CD4-positive, alpha-beta T cell (primary cell): ENCODE measurements at regions not wholly inside any gene's neighbourhood (a gene's known extent, or its start where the extent isn't known, plus 50 kb on each side); places are given as distances from the start of the nearest gene placed in this dataset.

ENCODE experiments used
- ATAC-seq: fragments of 200-7000 bp; cut with Tn5 transposase; one replicate; pipeline ENCODE4 v1.10.0; 2022; ENCODE audit warnings: mild to moderate bottlenecking; ENCODE audit not compliant: poor library complexity
- CTCF ChIA-PET: fragments of 350-600 bp; sonication (Branson Sonifier 250); formaldehyde crosslinking; loops from one replicate; lab custom pipeline; 2021; ENCODE audit warnings: antibody characterized with exemption, inconsistent platforms; lab: Charles Lee
- POLR2A ChIA-PET: fragments of 350-600 bp; sonication (Branson Sonifier 250); formaldehyde crosslinking; loops from one replicate; lab custom pipeline; 2021; ENCODE audit warnings: antibody characterized with exemption, inconsistent platforms; lab: Charles Lee
- DNase-seq, 14 experiments: peaks; one replicate each; pipeline ENCODE4 v3.0.0-alpha.2; 2013 to 2020; ENCODE audit warnings: mixed read lengths in 2 of 14
- H3K27ac ChIP-seq, 2 donors: one replicate each; pipeline versions ENCODE4 v1.5.1 to v1.7.0; 2013; ENCODE audit warnings: low read length in 2 of 2, low read depth in 1 of 2, mild to moderate bottlenecking in 1 of 2
- H3K27me3 ChIP-seq, 2 experiments: 1 replicate in 1 of 2; 2 replicates in 1 of 2; pipeline versions ENCODE4 v1.6.1 to v1.7.0; 2013; ENCODE audit warnings: low read length in 2 of 2, control low read depth in 1 of 2, mild to moderate bottlenecking in 1 of 2, moderate library complexity in 1 of 2; ENCODE audit not compliant: insufficient read depth in 2 of 2, control insufficient read depth in 1 of 2
- H3K36me3 ChIP-seq: one replicate; pipeline ENCODE4 v1.6.1; 2013; ENCODE audit warnings: low read length, control low read depth; ENCODE audit not compliant: insufficient read depth
- H3K4me1 ChIP-seq: one replicate; pipeline ENCODE4 v1.6.1; 2013; ENCODE audit warnings: low read length, control low read depth; ENCODE audit not compliant: insufficient read depth
- H3K4me3 ChIP-seq: one replicate; pipeline ENCODE4 v1.5.1; 2013; ENCODE audit warnings: mild to moderate bottlenecking, low read length, moderate library complexity
- H3K9me3 ChIP-seq, 2 experiments: 1 replicate in 1 of 2; 2 replicates in 1 of 2; pipeline versions ENCODE4 v1.6.1 to v1.7.0; 2013; ENCODE audit warnings: low read length in 2 of 2, mild to moderate bottlenecking in 2 of 2, control low read depth in 1 of 2, moderate library complexity in 1 of 2; ENCODE audit not compliant: control insufficient read depth in 1 of 2, insufficient read depth in 1 of 2
- H3K27ac Mint-ChIP-seq: one replicate; pipeline ENCODE4 v1.8.0; 2020; ENCODE audit warnings: mixed read lengths
- H3K27me3 Mint-ChIP-seq: one replicate; pipeline ENCODE4 v1.8.0; 2021; ENCODE audit warnings: mixed read lengths
- H3K36me3 Mint-ChIP-seq: one replicate; pipeline ENCODE4 v1.8.0; 2021; ENCODE audit warnings: low read depth, mixed read lengths
- H3K4me1 Mint-ChIP-seq: one replicate; pipeline ENCODE4 v1.8.0; 2021; ENCODE audit warnings: low read depth, mixed read lengths
- H3K4me3 Mint-ChIP-seq: one replicate; pipeline ENCODE4 v1.8.0; 2020; ENCODE audit warnings: mild to moderate bottlenecking, mixed read lengths
- H3K9me3 Mint-ChIP-seq: one replicate; pipeline ENCODE4 v1.8.0; 2020; ENCODE audit warnings: mixed read lengths
- intact Hi-C, 2 experiments: fragments of 100-400 bp; cut with DNase I in 1 of 2; cut with micrococcal nuclease in 1 of 2; formaldehyde crosslinking; loops; one replicate each; pipeline versions ENCODE4 v1.15.1 to v1.9.0; 2023 to 2025; cut with DNase I, micrococcal nuclease
- TF ChIP-seq, protein P1 (sequence below): fragments of 200-600 bp; IDR thresholded peaks from one replicate; pipeline ENCODE4 v1.8.0; 2022; ENCODE audit warnings: antibody characterized with exemption, mild to moderate bottlenecking

DNA sequence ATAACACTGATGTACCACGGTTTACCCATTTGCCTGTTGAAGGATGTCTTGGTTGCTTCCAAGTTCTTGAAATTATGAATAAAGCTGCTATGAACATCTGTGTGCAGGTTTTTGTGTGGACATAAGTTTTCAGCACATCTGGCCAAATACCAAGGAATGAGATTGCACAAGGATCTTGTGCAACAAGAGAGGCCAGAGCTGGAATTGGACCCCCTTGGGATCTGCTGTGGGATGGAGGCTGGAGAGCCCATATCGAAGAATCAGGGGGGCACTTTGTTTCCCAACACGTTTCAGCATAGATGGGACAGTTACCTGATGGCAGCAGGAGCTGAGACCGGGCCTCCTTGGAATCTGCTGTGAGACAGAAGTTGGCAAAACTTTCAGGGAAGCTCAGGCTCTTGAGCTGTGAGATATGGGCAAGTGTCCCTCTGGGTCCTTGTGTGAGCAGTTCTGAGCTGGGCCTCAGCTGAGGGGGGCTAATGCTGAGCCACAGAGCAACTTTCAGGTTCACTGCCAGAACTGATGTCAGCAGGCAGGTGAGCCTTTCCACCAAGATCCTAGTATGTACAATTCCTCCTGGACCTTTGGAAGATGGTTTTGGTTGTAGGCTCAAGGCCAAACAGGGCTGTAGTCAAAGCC, 115.2 kb upstream of the RAB18 start:
- DNase-seq (no peak), ATAC-seq (no peak)
- Histone ChIP-seq H3K27me3 (peaks cover 0 to 7% of the 10 kb centered on the region in 2 experiments), H3K36me3 (no peaks in the 10 kb centered on the region), H3K4me3 (no peak overlapping the region), H3K9me3 (peaks cover 0 to 4% of the 10 kb centered on the region in 2 experiments), H3K27ac (no peak overlapping the region), H3K4me1 (no peaks in the 10 kb centered on the region)
- Mint-ChIP-seq H3K36me3 (no peaks in the 10 kb centered on the region), H3K27me3 (peaks cover 43% of the 10 kb centered on the region), H3K9me3 (no peaks in the 10 kb centered on the region), H3K27ac (no peak overlapping the region), H3K4me3 (no peak overlapping the region), H3K4me1 (no peaks in the 10 kb centered on the region)
- ChIA-PET CTCF (no interaction called here), POLR2A (interaction anchor here (0.6 kb wide), 1 partner anchor 1433 kb away, joined by 3 read pairs; no protein-coding TSS in a partner anchor)
- intact Hi-C loops = no loop called here
- TF ChIP-seq, protein P1, sequence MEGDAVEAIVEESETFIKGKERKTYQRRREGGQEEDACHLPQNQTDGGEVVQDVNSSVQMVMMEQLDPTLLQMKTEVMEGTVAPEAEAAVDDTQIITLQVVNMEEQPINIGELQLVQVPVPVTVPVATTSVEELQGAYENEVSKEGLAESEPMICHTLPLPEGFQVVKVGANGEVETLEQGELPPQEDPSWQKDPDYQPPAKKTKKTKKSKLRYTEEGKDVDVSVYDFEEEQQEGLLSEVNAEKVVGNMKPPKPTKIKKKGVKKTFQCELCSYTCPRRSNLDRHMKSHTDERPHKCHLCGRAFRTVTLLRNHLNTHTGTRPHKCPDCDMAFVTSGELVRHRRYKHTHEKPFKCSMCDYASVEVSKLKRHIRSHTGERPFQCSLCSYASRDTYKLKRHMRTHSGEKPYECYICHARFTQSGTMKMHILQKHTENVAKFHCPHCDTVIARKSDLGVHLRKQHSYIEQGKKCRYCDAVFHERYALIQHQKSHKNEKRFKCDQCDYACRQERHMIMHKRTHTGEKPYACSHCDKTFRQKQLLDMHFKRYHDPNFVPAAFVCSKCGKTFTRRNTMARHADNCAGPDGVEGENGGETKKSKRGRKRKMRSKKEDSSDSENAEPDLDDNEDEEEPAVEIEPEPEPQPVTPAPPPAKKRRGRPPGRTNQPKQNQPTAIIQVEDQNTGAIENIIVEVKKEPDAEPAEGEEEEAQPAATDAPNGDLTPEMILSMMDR = no peak

DNA sequence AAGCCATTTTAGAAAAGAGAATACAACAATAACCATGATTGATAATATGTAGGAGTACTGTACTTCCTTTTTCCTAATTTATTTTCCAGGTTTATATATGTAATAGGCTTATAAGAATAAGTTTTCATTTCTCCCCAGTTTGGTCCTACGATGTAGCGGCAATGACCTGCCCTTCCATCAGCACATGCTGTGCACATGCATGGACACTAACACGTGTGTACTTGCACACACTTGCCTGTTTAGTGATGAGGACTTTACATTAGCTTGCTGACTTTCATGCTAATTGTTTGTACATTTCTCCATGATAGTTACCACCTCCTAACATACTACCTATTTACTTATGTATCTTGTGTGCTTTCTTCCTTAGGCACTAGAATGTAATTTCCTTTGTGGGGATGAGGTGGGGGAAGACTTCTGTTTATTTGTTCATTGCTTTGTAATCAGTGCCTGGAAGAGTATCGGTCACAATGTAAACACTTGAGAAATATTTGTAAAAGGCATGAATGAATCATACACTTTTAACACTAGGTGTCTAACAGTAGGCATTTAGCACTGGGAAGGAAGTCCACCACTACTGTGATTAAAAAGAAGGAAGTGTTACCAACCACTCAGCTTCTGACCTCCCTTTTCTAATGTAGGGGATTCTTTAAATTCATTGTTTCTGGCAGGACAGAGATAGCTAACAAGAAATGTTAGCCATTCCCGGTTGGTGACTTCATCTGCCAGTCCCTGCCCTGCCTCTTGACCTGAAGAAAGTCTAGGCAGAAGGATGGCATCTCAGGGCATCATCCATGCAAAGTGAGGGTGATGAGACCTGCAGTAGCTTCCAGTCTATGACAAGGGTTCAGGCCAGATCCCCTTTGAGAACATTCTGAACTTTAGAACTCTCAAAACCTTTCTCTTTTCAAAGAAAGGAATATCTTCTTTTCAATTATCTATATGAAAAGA, 120.2 kb upstream of the RAB18 start:
- Mint-ChIP-seq H3K27me3 (peaks cover 40% of the 10 kb centered on the region), H3K27ac (no peak overlapping the region), H3K4me3 (no peak overlapping the region), H3K4me1 (no peaks in the 10 kb centered on the region), H3K9me3 (no peaks in the 10 kb centered on the region), H3K36me3 (no peaks in the 10 kb centered on the region)
- Histone ChIP-seq H3K36me3 (no peaks in the 10 kb centered on the region), H3K27me3 (peaks cover 0 to 10% of the 10 kb centered on the region in 2 experiments), H3K4me1 (no peaks in the 10 kb centered on the region), H3K4me3 (no peak overlapping the region), H3K9me3 (no peaks in the 10 kb centered on the region), H3K27ac (no peak overlapping the region)
- intact Hi-C loops = no loop called here
- POLR2A ChIA-PET = no interaction called here
- no peak for ATAC-seq
- TF ChIP-seq, protein P1 = no peak
- DNase-seq = no peak
- CTCF ChIA-PET = no interaction called here

DNA sequence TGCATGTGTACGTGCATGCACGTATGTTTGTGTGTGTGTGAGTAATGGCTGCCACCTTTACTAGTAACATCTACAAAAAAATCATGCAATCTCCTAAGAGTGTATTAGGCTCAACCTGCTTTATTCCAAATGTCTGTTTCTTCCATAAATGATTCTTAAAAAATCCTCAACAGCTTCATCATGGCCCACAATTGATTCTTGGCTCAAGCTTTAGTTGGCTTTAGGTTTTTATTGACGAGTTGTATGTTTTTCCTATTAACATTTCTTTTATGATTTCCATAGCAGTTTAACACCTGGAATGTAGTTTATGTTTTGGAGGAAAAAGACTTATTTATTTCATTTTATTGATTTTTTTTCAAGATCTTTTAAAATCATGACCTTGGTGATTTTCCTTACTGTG, 121.9 kb upstream of the RAB18 start:
- Histone ChIP-seq H3K36me3 (no peaks in the 10 kb centered on the region), H3K4me1 (no peaks in the 10 kb centered on the region), H3K9me3 (no peaks in the 10 kb centered on the region), H3K4me3 (no peak overlapping the region), H3K27me3 (peaks cover 0 to 10% of the 10 kb centered on the region in 2 experiments), H3K27ac (no peak overlapping the region)
- Mint-ChIP-seq H3K4me1 (no peaks in the 10 kb centered on the region), H3K4me3 (no peak overlapping the region), H3K9me3 (no peaks in the 10 kb centered on the region), H3K27ac (no peak overlapping the region), H3K27me3 (peaks cover 46% of the 10 kb centered on the region), H3K36me3 (no peaks in the 10 kb centered on the region)
- TF ChIP-seq, protein P1 = no peak
- DNase-seq (no peak), ATAC-seq (no peak)
- CTCF ChIA-PET = no interaction called here
- intact Hi-C loops = no loop called here
- POLR2A ChIA-PET = no interaction called here
